Common myeloid progenitor, CD34-positive (primary cell): ENCODE measurements at regions not wholly inside any gene's neighbourhood (a gene's known extent, or its start where the extent isn't known, plus 50 kb on each side); places are given as distances from the start of the nearest gene placed in this dataset.

Experiments used
- CTCF ChIA-PET: fragments of 350-600 bp; sonication (Branson Sonifier 250); formaldehyde crosslinking; loops from one replicate; lab custom pipeline; 2021; ENCODE audit warnings: antibody characterized with exemption; lab: Charles Lee
- POLR2A ChIA-PET: fragments of 350-600 bp; sonication (Branson Sonifier 250); formaldehyde crosslinking; loops from one replicate; lab custom pipeline; 2021; ENCODE audit warnings: antibody characterized with exemption; lab: Charles Lee
- DNase-seq, 3 donors: peaks; one replicate each; pipeline versions ENCODE4 v3.0.0 to v3.0.0-alpha.2; 2013
- H3K27ac ChIP-seq, 2 experiments: 1 replicate in 1 of 2; 2 replicates in 1 of 2; pipeline ENCODE4 v1.7.0; 2013; ENCODE audit warnings: inconsistent platforms in 2 of 2, low read length in 2 of 2, mild to moderate bottlenecking in 2 of 2, low read depth in 1 of 2, moderate library complexity in 1 of 2; ENCODE audit not compliant: severe bottlenecking in 2 of 2, insufficient read depth in 1 of 2, poor library complexity in 1 of 2
- H3K27me3 ChIP-seq, 5 experiments: replicated peaks in 2 of 5; 1 replicate in 3 of 5; 2 replicates in 2 of 5; pipeline versions ENCODE4 v1.6.1 to v1.7.0; 2013; ENCODE audit warnings: low read length in 4 of 5, mild to moderate bottlenecking in 2 of 5, moderate library complexity in 2 of 5, inconsistent platforms in 1 of 5; ENCODE audit not compliant: insufficient read depth in 5 of 5, control insufficient read depth in 4 of 5
- H3K36me3 ChIP-seq, 4 experiments: 1 replicate in 2 of 4; 2 replicates in 2 of 4; pipeline versions ENCODE4 v1.6.1 to v1.7.0; 2013; ENCODE audit warnings: low read length in 3 of 4, control low read depth in 1 of 4, mild to moderate bottlenecking in 1 of 4; ENCODE audit not compliant: control insufficient read depth in 4 of 4, insufficient read depth in 4 of 4
- H3K4me1 ChIP-seq, 4 experiments: 1 replicate in 3 of 4; 2 replicates in 1 of 4; pipeline versions ENCODE4 v1.6.1 to v1.7.1; 2013; ENCODE audit warnings: low read length in 3 of 4, mild to moderate bottlenecking in 3 of 4, control low read depth in 1 of 4, inconsistent platforms in 1 of 4, moderate library complexity in 1 of 4; ENCODE audit not compliant: control insufficient read depth in 4 of 4, insufficient read depth in 4 of 4; ENCODE audit errors: control extremely low read depth in 1 of 4
- H3K4me3 ChIP-seq, 7 experiments: 1 replicate in 4 of 7; 2 replicates in 3 of 7; pipeline versions ENCODE4 v1.5.1 to v1.7.0; 2013; ENCODE audit warnings: mild to moderate bottlenecking in 7 of 7, low read length in 6 of 7, moderate library complexity in 6 of 7, inconsistent platforms in 2 of 7, low read depth in 2 of 7, control low read depth in 1 of 7; ENCODE audit not compliant: insufficient read depth in 4 of 7, control insufficient read depth in 1 of 7; ENCODE audit errors: extremely low read depth in 1 of 7
- H3K9me3 ChIP-seq, 5 experiments: 1 replicate in 4 of 5; 2 replicates in 1 of 5; pipeline versions ENCODE4 v1.6.1 to v1.7.1; 2013; ENCODE audit warnings: low read length in 4 of 5, mild to moderate bottlenecking in 2 of 5, inconsistent platforms in 1 of 5, low read depth in 1 of 5, moderate library complexity in 1 of 5; ENCODE audit not compliant: control insufficient read depth in 4 of 5, insufficient read depth in 2 of 5; ENCODE audit errors: control extremely low read depth in 1 of 5
- WGBS: methylation state at CpG from one replicate; pipeline ENCODE4 v1.1.5; 2013; ENCODE audit not compliant: insufficient coverage; 5-methylcytosine and 5-hydroxymethylcytosine counted together

DNA sequence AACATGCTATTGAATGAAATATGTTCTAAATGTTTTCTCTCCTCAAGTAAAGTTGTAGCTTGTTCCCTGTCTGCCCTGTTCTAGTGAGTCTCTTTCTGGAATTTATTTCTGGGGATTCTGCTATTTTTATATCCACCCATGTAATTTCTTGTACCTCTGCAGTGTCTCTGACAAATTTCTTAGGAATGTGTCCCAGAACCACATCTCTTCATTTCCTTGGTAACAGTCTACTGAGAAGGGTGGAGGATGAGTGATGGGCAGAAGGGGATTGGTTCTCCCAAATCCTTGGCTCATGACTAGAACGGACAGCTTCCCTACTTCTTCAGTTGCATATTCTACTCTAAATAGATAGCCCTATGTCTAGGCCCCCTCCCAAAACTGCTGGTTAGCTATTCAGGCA is 490.6 kb upstream of the LINC00305 start:
- no peaks in the 10 kb centered on the region for H3K27me3 ChIP-seq
- WGBS: no CpG with 5 or more reads among the region's 1 CpG
- ChIA-PET CTCF (no interaction called here), POLR2A (no interaction called here)
- H3K9me3 ChIP-seq: no peaks in the 10 kb centered on the region
- no peaks in the 10 kb centered on the region for H3K36me3 ChIP-seq
- no peak overlapping the region for H3K4me3 ChIP-seq
- H3K27ac ChIP-seq: no peak overlapping the region
- no peak for DNase-seq
- no peaks in the 10 kb centered on the region for H3K4me1 ChIP-seq

DNA sequence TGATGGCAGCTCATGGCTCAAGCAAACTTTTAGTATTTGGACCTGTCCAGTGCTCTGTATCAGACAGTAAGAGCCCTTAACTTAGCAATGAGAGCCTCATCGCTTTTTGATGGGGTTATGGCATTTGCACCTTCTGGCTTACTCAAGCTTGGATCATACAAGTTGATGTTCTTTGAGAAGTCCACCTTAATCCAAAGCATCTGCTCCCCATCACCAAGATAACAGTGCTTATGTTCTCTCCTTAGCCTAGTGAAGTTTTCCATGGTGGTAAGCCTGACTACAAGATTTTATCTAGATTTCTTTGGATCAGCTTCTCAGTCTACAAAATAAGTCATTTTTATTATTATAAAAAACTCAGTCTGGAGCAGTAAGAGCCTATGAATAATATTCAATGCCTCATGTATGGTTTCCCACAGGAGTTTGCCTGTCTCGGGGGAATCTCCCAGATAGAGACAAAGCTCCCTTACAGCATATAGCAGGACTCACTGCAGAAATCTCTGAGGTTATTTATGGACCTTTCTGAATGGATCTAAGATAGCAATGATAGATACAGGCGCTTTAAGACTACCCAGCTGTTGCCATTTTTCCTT is 472.2 kb upstream of the LINC00305 start:
- WGBS: 96% methylated on average over 2 of the region's 3 CpGs
- Histone ChIP-seq H3K27ac (no peak overlapping the region), H3K27me3 (no peaks in the 10 kb centered on the region), H3K4me1 (no peaks in the 10 kb centered on the region), H3K4me3 (no peak overlapping the region), H3K36me3 (no peaks in the 10 kb centered on the region), H3K9me3 (no peaks in the 10 kb centered on the region)
- CTCF ChIA-PET: no interaction called here
- DNase-seq: no peak
- POLR2A ChIA-PET: no interaction called here

DNA sequence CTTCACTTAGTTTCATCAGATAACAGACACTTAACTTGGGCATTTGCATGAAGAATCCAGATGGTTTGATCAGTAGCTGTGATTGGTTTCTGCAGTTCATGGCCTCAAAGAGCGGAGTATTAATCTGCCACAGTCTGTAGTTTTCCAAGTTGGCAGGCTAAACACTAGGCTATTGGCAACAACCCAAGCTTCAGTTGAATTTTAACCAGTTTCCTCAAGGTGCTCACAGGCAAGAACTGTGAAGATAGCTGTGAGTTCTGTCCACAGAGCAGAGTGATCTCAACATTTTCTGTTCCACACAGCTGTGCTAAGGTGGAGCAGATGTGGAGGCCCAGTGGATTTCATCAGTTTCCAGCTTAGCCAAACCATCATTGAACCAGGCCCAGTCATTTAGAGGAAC is 469.5 kb upstream of the LINC00305 start:
- 92% methylated on average over 1 of the region's 1 CpG for WGBS
- Histone ChIP-seq H3K4me3 (no peak overlapping the region), H3K36me3 (no peaks in the 10 kb centered on the region), H3K27ac (no peak overlapping the region), H3K4me1 (no peaks in the 10 kb centered on the region), H3K27me3 (no peaks in the 10 kb centered on the region), H3K9me3 (no peaks in the 10 kb centered on the region)
- DNase-seq: no peak
- POLR2A ChIA-PET: interaction anchor here (0.5 kb wide), 1 partner anchor 100 kb away, joined by 5 read pairs; no protein-coding TSS in a partner anchor
- CTCF ChIA-PET: no interaction called here

DNA sequence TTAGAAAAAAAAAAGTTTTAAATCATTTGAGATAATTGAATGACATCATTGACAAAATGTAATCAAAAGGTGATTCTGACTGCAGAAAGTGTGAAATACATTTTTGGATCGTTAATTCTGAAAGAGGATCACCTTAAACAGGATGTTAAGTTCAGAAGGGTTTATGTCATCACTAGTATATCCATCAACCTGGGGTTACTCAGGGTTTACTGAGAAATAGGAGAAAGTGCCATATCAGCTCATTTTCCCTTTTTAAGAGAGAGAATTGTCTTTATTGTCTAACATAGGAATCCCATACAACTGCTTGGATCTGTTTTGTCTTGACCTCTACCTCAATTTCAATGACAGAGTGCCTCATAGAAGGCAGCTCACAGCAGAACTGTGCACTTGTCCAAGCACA is 466.1 kb upstream of the LINC00305 start:
- no peak for DNase-seq
- ChIA-PET CTCF (interaction anchor here (0.9 kb wide), 1 partner anchor 16 kb away, joined by 3 read pairs; no protein-coding TSS in a partner anchor), POLR2A (no interaction called here)
- Histone ChIP-seq H3K36me3 (no peaks in the 10 kb centered on the region), H3K27me3 (no peaks in the 10 kb centered on the region), H3K4me1 (no peaks in the 10 kb centered on the region), H3K4me3 (no peak overlapping the region), H3K9me3 (no peaks in the 10 kb centered on the region), H3K27ac (no peak overlapping the region)
- no CpG with 5 or more reads among the region's 1 CpG for WGBS

DNA sequence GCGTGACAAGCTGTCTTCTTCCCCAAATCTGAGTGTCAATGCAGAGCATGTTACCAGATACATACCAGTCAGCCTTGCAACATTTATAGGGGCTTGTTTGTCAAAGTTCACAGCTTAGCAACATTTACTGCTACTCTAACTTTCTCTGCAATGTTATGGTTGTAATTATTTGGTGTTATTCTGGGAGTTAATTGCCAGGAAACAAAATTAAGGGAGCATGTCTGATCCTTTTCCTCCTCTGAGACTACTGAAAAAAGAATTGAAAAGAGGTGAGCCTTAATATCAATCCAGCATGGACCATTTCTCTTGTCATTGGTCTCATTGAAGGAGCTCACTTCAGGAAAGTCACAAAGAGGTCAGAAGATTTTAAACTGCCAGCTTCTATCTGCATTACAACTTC is 465.6 kb upstream of the LINC00305 start:
- ChIA-PET POLR2A (no interaction called here), CTCF (interaction anchor here (0.9 kb wide), 1 partner anchor 15 kb away, joined by 3 read pairs; no protein-coding TSS in a partner anchor)
- WGBS: 100% methylated on average over 1 of the region's 1 CpG

DNA sequence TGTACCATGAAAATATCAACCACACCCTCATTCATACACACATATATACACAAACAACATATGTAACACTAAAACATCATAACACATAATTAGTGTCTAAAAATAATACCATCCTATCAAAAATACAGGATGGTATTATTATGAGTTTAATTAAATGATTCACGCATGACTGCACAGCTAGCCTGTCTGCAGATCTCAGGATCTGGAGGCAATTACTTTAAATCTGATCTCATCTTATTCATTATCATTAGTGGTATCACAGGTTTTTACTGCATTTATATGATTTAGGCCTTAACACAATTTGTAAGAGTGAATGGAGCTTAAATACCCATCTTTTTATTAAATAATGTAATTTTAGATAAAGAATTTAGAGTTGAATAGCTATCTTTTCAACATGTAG is 443.4 kb upstream of the LINC00305 start:
- ChIA-PET CTCF (no interaction called here), POLR2A (no interaction called here)
- no CpG with 5 or more reads among the region's 1 CpG for WGBS
- Histone ChIP-seq H3K9me3 (no peaks in the 10 kb centered on the region), H3K4me3 (no peak overlapping the region), H3K27me3 (no peaks in the 10 kb centered on the region), H3K4me1 (peaks cover 0 to 5% (median 0%) of the 10 kb centered on the region in 4 experiments), H3K27ac (no peak overlapping the region), H3K36me3 (no peaks in the 10 kb centered on the region)
- no peak for DNase-seq

More for the DNA sequence above, 465.6 kb upstream of the LINC00305 start:
- no peaks in the 10 kb centered on the region for H3K27me3 ChIP-seq
- no peaks in the 10 kb centered on the region for H3K36me3 ChIP-seq
- H3K4me1 ChIP-seq: no peaks in the 10 kb centered on the region
- DNase-seq: no peak
- no peak overlapping the region for H3K4me3 ChIP-seq
- no peak overlapping the region for H3K27ac ChIP-seq
- H3K9me3 ChIP-seq: no peaks in the 10 kb centered on the region

DNA sequence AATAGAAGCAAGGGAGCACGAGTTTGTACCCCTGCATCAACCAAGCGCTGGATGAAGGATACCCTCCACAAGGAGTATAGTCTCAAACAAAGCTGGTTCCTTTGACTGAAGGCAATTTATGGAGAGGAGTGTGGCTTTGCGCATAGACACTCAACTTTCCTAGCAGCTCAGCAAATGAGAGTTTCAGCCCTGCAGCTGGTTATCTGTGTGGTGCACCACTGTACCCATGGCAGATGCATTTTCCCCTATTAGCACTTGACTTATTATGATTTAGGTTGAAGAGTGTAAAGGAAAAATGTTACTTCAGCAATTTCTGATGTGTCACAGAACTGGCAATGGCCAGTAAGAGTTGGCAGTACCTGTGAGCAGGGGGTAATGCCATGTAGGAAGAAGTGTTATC is 440.1 kb upstream of the LINC00305 start:
- H3K4me1 ChIP-seq: peaks cover 0 to 7% (median 0%) of the 10 kb centered on the region in 4 experiments
- H3K27me3 ChIP-seq: no peaks in the 10 kb centered on the region
- H3K9me3 ChIP-seq: no peaks in the 10 kb centered on the region
- POLR2A ChIA-PET: no interaction called here
- H3K36me3 ChIP-seq: no peaks in the 10 kb centered on the region
- WGBS: 100% methylated on average over 2 of the region's 3 CpGs
- DNase-seq: no peak
- CTCF ChIA-PET: no interaction called here
- no peak overlapping the region for H3K4me3 ChIP-seq
- no peak overlapping the region for H3K27ac ChIP-seq
